Suprapubic skin (tissue), 4 donors: ENCODE measurements at regions not wholly inside any gene's neighbourhood (a gene's known extent, or its start where the extent isn't known, plus 50 kb on each side); places are given as distances from the start of the nearest gene placed in this dataset.

Source experiments
- DNase-seq, 2 donors: peaks; one replicate each; pipeline ENCODE4 v3.0.0-alpha.2; 2019; ENCODE audit warnings: low spot score in 2 of 2
- H3K27ac ChIP-seq: fragments of 200-600 bp; sonication (generic); one replicate; pipeline ENCODE4 v1.5.1; 2019
- H3K27me3 ChIP-seq: fragments of 200-600 bp; sonication (generic); one replicate; pipeline ENCODE4 v1.5.1; 2019
- H3K36me3 ChIP-seq: fragments of 200-600 bp; sonication (generic); one replicate; pipeline ENCODE4 v1.5.1; 2019
- H3K4me1 ChIP-seq: fragments of 200-600 bp; sonication (generic); one replicate; pipeline ENCODE4 v1.5.1; 2019
- H3K4me3 ChIP-seq: fragments of 200-600 bp; sonication (generic); one replicate; pipeline ENCODE4 v1.5.1; 2019; ENCODE audit warnings: mild to moderate bottlenecking
- H3K9me3 ChIP-seq: fragments of 200-600 bp; sonication (generic); one replicate; pipeline ENCODE4 v1.5.1; 2019
- EP300 ChIP-seq: sonication (generic); formaldehyde crosslinking; IDR thresholded peaks from one replicate; pipeline ENCODE4 v1.6.1; 2017; ENCODE audit warnings: antibody characterized with exemption
- POLR2A ChIP-seq, 2 donors: fragments of 450-650 bp; IDR thresholded peaks; one replicate each; pipeline ENCODE4 v1.6.1; 2017; ENCODE audit warnings: antibody characterized with exemption in 2 of 2, mild to moderate bottlenecking in 2 of 2, moderate library complexity in 2 of 2
- POLR2AphosphoS5 ChIP-seq, 3 donors: sonication (generic); formaldehyde crosslinking; IDR thresholded peaks; one replicate each; pipeline ENCODE4 v1.6.1; 2017; ENCODE audit warnings: antibody characterized with exemption in 3 of 3
- WGBS: methylation state at CpG from one replicate; pipeline ENCODE4 v1.1.5; 2018; 5-methylcytosine and 5-hydroxymethylcytosine counted together
- TF ChIP-seq, protein P1 (sequence below), 2 donors: fragments of 200-600 bp in 1 of 2; fragments of 450-650 bp in 1 of 2; sonication (generic) in 1 of 2; IDR thresholded peaks; one replicate each; pipeline ENCODE4 v1.5.1; 2016 to 2019; ENCODE audit warnings: antibody characterized with exemption in 2 of 2, mild to moderate bottlenecking in 1 of 2, moderate library complexity in 1 of 2

DNA sequence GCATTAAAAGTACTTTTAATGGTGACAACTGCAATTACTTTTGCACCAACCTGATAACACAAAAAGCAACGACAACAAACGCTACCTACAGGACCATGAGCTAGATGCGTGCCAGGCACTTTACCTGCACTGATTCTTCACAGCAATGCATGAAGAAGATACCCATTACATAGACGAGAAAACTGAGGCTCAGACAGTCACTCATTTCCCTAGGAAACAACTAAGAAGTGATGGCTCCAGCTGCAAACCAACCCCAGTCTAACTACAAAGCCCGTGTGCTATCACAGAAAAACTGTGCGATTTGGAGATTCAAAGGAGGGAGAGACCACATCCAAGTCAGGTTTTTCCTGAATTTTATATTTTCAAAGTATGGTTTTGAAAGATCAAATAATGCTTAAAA, 80.1 kb upstream of the TP53I11 start:
- H3K36me3 ChIP-seq = no peaks in the 10 kb centered on the region
- no peak for TF ChIP-seq POLR2AphosphoS5 (IDR thresholded peaks at IDR 0.05)
- TF ChIP-seq POLR2A (IDR thresholded peaks at IDR 0.05) = no peak
- TF ChIP-seq, protein P1, sequence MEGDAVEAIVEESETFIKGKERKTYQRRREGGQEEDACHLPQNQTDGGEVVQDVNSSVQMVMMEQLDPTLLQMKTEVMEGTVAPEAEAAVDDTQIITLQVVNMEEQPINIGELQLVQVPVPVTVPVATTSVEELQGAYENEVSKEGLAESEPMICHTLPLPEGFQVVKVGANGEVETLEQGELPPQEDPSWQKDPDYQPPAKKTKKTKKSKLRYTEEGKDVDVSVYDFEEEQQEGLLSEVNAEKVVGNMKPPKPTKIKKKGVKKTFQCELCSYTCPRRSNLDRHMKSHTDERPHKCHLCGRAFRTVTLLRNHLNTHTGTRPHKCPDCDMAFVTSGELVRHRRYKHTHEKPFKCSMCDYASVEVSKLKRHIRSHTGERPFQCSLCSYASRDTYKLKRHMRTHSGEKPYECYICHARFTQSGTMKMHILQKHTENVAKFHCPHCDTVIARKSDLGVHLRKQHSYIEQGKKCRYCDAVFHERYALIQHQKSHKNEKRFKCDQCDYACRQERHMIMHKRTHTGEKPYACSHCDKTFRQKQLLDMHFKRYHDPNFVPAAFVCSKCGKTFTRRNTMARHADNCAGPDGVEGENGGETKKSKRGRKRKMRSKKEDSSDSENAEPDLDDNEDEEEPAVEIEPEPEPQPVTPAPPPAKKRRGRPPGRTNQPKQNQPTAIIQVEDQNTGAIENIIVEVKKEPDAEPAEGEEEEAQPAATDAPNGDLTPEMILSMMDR (IDR thresholded peaks at IDR 0.05) = no peak
- TF ChIP-seq EP300 = no peak
- 82% methylated on average over 6 of the region's 6 CpGs for WGBS
- H3K4me3 ChIP-seq = no peak overlapping the region
- DNase-seq = no peak
- H3K27me3 ChIP-seq = no peaks in the 10 kb centered on the region
- H3K9me3 ChIP-seq = no peaks in the 10 kb centered on the region
- H3K4me1 ChIP-seq = no peaks in the 10 kb centered on the region
- H3K27ac ChIP-seq = no peak overlapping the region

DNA sequence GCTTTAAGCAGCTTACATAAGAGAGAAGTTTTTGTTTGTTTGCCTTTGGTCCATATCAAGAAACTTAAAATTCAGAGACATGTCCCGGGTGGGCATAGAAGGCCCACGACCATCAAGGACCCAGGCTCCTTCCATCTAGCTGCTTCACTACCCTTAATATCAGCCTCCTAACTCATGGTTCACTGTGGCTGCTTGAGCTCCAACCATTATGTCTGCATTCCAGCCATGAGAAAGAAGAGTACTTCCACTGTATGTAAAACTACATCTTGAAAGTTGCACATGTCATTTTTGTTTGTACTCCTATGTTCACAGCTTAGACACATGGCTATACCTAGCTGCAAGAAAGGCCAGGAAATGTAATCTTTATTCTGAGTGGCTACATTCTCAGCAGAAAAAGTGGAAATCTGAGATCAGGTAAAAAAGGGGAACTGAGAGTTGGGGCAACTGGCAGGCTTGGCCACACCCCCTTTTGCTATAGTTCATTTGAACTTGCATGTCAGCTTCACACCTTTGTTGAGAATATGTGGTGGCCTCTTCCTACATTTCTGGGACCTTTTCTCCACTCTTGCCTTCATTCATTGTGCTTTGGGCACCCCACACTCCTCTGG, 81.3 kb upstream of the TP53I11 start:
- WGBS = 96% methylated on average over 2 of the region's 2 CpGs
- no peaks in the 10 kb centered on the region for H3K36me3 ChIP-seq
- DNase-seq = peak in 1 of 2 donors; percentile 50

DNA sequence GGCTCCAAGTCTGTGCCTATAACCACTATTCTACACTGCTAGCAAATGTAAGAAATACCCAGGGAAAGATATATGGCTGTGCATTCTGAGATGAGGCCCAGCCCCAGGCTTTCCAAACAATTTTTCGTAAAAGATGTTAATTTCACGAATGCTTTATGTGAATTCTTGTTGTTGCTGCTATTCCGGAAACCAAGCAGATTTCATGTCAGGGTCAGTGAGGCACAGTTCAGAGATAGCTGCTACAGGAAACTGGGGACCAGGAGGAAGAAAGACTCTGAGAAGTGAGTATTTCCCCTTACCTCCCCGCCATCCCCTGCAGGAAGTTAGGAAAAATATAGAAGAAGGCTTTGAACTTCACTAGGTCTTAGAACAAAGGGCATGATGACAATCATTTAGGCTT, 84.7 kb upstream of the TP53I11 start:
- no peaks in the 10 kb centered on the region for H3K9me3 ChIP-seq
- 85% methylated on average over 4 of the region's 4 CpGs for WGBS
- TF ChIP-seq POLR2A (IDR thresholded peaks at IDR 0.05) (no peak), POLR2AphosphoS5 (IDR thresholded peaks at IDR 0.05) (no peak), EP300 (no peak)
- TF ChIP-seq, protein P1 (IDR thresholded peaks at IDR 0.05) = no peak
- no peaks in the 10 kb centered on the region for H3K36me3 ChIP-seq
- no peak overlapping the region for H3K27ac ChIP-seq
- no peaks in the 10 kb centered on the region for H3K4me1 ChIP-seq
- no peaks in the 10 kb centered on the region for H3K27me3 ChIP-seq
- no peak overlapping the region for H3K4me3 ChIP-seq
- no peak for DNase-seq

More for the DNA sequence above, 81.3 kb upstream of the TP53I11 start:
- TF ChIP-seq, protein P1 (IDR thresholded peaks at IDR 0.05) = no peak
- TF ChIP-seq POLR2AphosphoS5 (IDR thresholded peaks at IDR 0.05) = no peak
- TF ChIP-seq EP300 = no peak
- no peak for TF ChIP-seq POLR2A (IDR thresholded peaks at IDR 0.05)
- Histone ChIP-seq H3K4me3 (no peak overlapping the region), H3K27me3 (no peaks in the 10 kb centered on the region), H3K9me3 (no peaks in the 10 kb centered on the region), H3K27ac (no peak overlapping the region), H3K4me1 (no peaks in the 10 kb centered on the region)

DNA sequence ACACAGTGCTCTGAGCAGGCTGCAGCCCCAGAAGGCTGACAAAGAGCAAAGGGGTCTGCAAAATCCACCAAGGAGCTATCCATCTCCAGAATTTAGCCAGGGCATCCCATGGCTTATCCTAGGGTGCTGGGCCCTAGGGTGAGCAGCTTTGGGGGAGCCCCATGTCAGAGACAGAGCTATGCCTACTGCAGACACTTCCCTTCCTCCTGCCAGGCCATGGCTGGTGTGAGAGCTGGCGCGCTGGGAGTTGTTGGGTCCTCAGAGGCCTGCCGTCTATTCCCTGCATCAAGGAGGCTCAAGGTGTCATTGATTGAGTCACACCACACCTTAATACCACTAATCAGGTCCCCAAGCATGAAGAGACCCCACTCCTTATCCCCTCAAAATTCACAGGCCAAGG, 85.3 kb upstream of the TP53I11 start:
- Histone ChIP-seq H3K27me3 (no peaks in the 10 kb centered on the region), H3K9me3 (no peaks in the 10 kb centered on the region), H3K4me3 (no peak overlapping the region), H3K36me3 (no peaks in the 10 kb centered on the region), H3K4me1 (no peaks in the 10 kb centered on the region), H3K27ac (no peak overlapping the region)
- TF ChIP-seq, protein P1 (IDR thresholded peaks at IDR 0.05) = no peak
- TF ChIP-seq POLR2A (IDR thresholded peaks at IDR 0.05) (no peak), EP300 (no peak), POLR2AphosphoS5 (IDR thresholded peaks at IDR 0.05) (no peak)
- 80% methylated on average over 1 of the region's 3 CpGs for WGBS
- no peak for DNase-seq

DNA sequence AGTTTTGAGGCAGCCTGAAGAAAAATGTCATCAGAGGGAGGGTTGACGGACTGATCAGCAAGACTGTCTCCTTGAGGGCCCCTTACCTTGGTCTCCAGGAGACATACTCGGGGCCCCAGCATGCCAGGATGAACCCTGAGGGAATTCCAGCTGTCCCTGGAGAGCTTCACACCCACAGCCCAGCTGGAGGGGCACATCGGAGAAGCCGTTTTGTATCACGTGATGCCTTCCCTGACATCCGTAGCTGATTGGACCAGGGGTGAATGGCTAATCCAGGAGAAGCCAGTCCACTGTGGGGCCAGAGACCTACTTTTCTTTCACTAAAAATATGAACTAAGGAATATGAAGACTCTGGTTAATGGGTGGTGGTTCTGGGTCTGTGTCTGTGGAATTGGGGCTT, 86.0 kb upstream of the TP53I11 start:
- peak in 1 of 2 donors; percentile 65 for DNase-seq
- WGBS = 72% methylated on average over 6 of the region's 6 CpGs
- no peaks in the 10 kb centered on the region for H3K27me3 ChIP-seq
- H3K9me3 ChIP-seq = no peaks in the 10 kb centered on the region
- peaks cover 3% of the 10 kb centered on the region for H3K4me1 ChIP-seq
- TF ChIP-seq, protein P1 (IDR thresholded peaks at IDR 0.05) = no peak
- TF ChIP-seq POLR2A (IDR thresholded peaks at IDR 0.05) (no peak), POLR2AphosphoS5 (IDR thresholded peaks at IDR 0.05) (no peak), EP300 (no peak)
- no peaks in the 10 kb centered on the region for H3K36me3 ChIP-seq
- H3K27ac ChIP-seq = no peak overlapping the region
- H3K4me3 ChIP-seq = no peak overlapping the region
